Activated CD4-positive, alpha-beta T cell treated with anti-CD3 and anti-CD28 coated beads, Interleukin-2, amount 10 ng/mL, durations not matched to agents 7 days and 5 days (primary cell): ENCODE measurements at regions not wholly inside any gene's neighbourhood (a gene's known extent, or its start where the extent isn't known, plus 50 kb on each side); places are given as distances from the start of the nearest gene placed in this dataset. TPM values are rescaled to one million over a fixed set of nuclear protein-coding genes. Genes with fewer than 3 reads are reported as not detected.

Source experiments
- CTCF ChIA-PET: fragments of 350-600 bp; sonication (Branson Sonifier 250); formaldehyde crosslinking; loops from one replicate; lab custom pipeline; 2021; ENCODE audit warnings: antibody characterized with exemption; lab: Charles Lee
- POLR2A ChIA-PET: fragments of 350-600 bp; sonication (Branson Sonifier 250); formaldehyde crosslinking; loops from one replicate; lab custom pipeline; 2021; ENCODE audit warnings: antibody characterized with exemption; lab: Charles Lee
- DNase-seq: peaks from one replicate; pipeline ENCODE4 v3.0.0-alpha.2; 2020
- H3K27ac Mint-ChIP-seq: one replicate; pipeline ENCODE4 v1.8.0; 2021; ENCODE audit warnings: mild to moderate bottlenecking, moderate library complexity, mixed read lengths
- H3K27me3 Mint-ChIP-seq: one replicate; pipeline ENCODE4 v1.8.0; 2021; ENCODE audit warnings: mixed read lengths
- H3K36me3 Mint-ChIP-seq: one replicate; pipeline ENCODE4 v1.8.0; 2021; ENCODE audit warnings: low read depth, mixed read lengths
- H3K4me1 Mint-ChIP-seq: one replicate; pipeline ENCODE4 v1.8.0; 2021; ENCODE audit warnings: mixed read lengths
- H3K4me3 Mint-ChIP-seq: one replicate; pipeline ENCODE4 v1.8.0; 2021; ENCODE audit warnings: mild to moderate bottlenecking, moderate library complexity, mixed read lengths
- H3K9me3 Mint-ChIP-seq: one replicate; pipeline ENCODE4 v1.8.0; 2021; ENCODE audit warnings: mixed read lengths
- microRNA-seq: library from miRNA; unstranded; fragments of <30 nt; microRNA quantifications from one replicate; pipeline ENCODE4 v1.2.0, GENCODE V29; 2021; ENCODE audit warnings: borderline microRNAs expressed, borderline replicate concordance

DNA sequence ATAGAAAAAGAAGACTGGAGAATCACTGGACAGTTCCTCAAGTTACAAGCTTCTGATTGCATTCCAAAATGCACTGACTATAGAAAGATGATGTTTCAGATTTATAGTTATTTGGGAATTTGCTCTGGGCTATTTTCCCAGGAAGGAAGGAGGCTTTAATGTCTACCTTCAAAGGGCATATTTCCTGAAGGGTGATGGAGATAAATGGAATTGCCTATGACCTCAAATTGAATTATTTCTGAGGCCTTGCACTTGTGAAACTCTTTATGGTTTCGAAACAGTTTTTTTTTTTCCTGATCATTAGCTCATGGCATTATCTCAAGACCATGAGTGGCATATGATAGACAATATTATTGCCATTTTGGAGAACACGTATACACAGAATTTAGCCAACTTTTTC is 333.9 kb downstream of the METTL15 start:
- ChIA-PET CTCF (no interaction called here), POLR2A (no interaction called here)
- Mint-ChIP-seq H3K27me3 (no peaks in the 10 kb centered on the region), H3K4me3 (no peak overlapping the region), H3K27ac (no peak overlapping the region), H3K36me3 (no peaks in the 10 kb centered on the region), H3K9me3 (no peaks in the 10 kb centered on the region), H3K4me1 (no peaks in the 10 kb centered on the region)
- no peak for DNase-seq

DNA sequence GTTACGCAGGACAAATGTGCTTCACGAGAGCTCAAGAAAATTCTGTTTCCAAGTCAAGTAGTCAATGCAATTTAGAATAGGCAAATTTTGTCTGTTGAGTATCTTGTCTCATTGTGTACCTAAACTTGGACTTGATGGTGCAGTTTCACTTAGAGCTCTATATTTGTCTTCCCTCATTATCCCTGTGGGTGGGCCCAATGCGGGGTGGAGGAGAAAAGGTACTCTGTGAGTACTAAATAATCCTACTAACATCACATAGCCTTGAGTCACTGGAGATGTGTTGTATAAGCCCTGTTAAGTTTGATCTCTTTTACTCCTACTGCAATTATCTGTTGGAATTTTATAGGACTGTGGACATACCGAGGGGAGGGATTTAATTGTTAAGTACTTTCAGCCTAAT is 331.2 kb downstream of the METTL15 start:
- Mint-ChIP-seq H3K4me1 (no peaks in the 10 kb centered on the region), H3K4me3 (no peak overlapping the region), H3K9me3 (no peaks in the 10 kb centered on the region), H3K36me3 (no peaks in the 10 kb centered on the region), H3K27me3 (no peaks in the 10 kb centered on the region), H3K27ac (no peak overlapping the region)
- POLR2A ChIA-PET, result no interaction called here
- CTCF ChIA-PET, result no interaction called here
- DNase-seq, result no peak

GRCh38 chr11:28420099-28420498 is 311.9 kb downstream of the METTL15 start:
- no peaks in the 10 kb centered on the region for H3K4me1 Mint-ChIP-seq
- DNase-seq, result no peak
- ChIA-PET POLR2A (no interaction called here), CTCF (no interaction called here)
- no peak overlapping the region for H3K27ac Mint-ChIP-seq
- H3K4me3 Mint-ChIP-seq, result no peak overlapping the region
- peaks cover 9% of the 10 kb centered on the region for H3K9me3 Mint-ChIP-seq
- no peaks in the 10 kb centered on the region for H3K27me3 Mint-ChIP-seq
- H3K36me3 Mint-ChIP-seq, result no peaks in the 10 kb centered on the region

DNA sequence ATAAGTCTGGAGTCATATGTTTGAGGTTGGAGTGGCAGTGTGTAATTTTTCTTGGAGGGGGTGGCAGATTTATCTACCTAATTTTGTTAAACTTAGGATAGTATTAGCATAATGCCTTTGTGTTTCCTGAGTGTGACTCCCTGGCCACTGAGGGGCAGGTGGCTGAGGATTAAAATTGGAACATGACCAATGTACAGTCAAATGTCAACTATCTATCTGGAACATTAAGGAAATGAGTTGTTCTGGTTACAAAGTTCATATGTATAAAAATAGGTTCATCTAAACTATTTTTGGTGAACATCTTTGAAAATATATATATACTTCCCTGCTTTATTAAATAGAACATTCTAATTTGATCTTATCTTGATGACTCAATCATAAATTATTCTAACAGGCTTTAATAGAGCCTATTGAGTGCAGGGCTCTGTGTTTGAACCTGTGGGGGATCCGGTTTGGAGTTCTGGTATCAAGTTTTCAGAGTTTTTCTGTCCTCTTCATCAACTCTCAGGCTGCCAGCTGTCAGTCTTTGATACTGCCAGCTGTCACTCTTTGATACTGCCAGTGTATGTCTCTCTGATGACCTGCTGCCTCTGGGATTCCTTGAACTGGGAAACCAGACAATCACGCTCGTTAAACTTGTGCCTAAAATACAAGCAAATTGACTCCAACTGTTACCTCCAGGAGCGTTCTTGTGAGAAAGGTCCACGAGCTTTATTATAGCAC is 309.6 kb downstream of the METTL15 start:
- no peak for DNase-seq
- POLR2A ChIA-PET, result no interaction called here

DNA sequence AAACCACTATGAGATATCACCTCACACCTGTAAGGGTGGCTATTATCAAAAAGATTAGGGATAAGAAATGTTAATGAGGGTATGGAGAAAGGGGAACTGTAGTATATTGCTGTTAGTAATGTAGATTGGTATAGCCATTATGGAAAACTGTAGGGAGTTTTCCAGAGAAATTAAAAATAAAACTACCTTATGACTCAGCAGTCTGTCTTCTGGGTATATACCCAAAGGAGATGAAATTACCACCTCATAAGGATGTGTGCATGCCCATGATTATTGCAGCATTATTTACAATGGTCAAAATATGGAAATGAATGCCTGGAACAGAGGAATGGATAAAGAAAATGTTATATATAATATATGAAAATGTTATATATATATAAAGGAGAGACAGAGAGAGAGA is 303.8 kb downstream of the METTL15 start:
- Mint-ChIP-seq H3K9me3 (peaks cover 2% of the 10 kb centered on the region), H3K27ac (no peak overlapping the region), H3K4me3 (no peak overlapping the region), H3K4me1 (no peaks in the 10 kb centered on the region), H3K27me3 (no peaks in the 10 kb centered on the region), H3K36me3 (no peaks in the 10 kb centered on the region)
- ChIA-PET CTCF (no interaction called here), POLR2A (no interaction called here)
- DNase-seq, result no peak

More for the DNA sequence above, 309.6 kb downstream of the METTL15 start:
- Mint-ChIP-seq H3K27me3 (no peaks in the 10 kb centered on the region), H3K36me3 (no peaks in the 10 kb centered on the region), H3K4me1 (no peaks in the 10 kb centered on the region), H3K4me3 (no peak overlapping the region), H3K9me3 (peaks cover 9% of the 10 kb centered on the region), H3K27ac (no peak overlapping the region)
- CTCF ChIA-PET, result no interaction called here

DNA sequence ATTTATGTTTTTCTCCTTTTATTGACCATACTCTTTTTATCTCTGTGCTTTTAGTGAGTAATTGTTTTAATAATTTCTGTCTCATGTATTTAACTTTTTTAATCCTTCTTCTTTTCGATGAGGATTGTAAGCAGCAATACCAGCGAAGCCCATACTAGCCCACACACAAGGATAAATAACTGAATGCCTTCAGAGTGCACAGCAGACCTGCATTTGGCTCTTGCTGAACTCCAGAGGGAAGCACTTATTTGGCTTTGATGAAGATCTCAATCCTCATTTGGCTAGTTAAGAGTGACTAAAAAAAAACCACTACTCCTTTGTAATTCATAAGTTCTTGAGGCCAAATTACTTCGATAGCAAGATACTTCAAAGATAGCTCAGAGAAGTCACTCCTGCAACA is 293.3 kb downstream of the METTL15 start:
- Mint-ChIP-seq H3K4me1 (no peaks in the 10 kb centered on the region), H3K36me3 (no peaks in the 10 kb centered on the region), H3K27me3 (no peaks in the 10 kb centered on the region), H3K27ac (no peak overlapping the region), H3K9me3 (peaks cover 5% of the 10 kb centered on the region), H3K4me3 (no peak overlapping the region)
- ChIA-PET POLR2A (no interaction called here), CTCF (no interaction called here)
- DNase-seq, result no peak

DNA sequence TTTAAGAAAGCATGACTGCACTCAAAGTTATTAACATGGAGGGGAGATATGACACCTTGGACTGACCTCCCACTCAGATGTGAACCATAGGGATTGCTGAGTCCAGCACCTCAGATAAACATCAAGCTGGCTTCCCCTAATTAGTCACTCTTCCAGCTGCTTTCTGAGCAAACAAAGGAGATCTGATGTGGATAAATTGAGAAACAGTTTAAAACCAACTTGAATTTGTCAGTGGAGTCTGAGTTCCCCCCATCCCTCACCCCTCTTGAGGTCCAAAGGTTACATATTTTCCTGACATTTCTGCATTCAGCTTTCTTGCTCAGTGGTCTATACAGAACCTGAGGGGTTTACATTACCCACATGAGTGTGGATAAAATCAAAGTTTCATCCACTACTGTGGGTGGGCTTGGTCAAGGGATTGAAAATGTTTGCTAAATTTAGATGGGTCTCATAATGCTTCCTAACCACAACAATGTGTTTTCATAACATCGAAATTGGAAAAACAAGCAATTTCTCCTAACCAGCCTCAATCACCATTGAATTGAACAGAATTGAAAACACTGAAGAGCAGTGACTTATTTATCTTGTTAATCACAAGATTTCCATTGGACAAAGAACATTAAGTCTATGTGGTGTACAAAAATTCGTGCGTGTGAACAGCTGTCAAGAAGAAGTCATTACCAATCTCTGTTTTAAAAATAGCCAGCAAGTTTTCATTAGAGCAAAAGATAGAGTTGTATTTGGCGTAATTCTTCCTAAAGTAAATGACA is 292.3 kb downstream of the METTL15 start:
- ChIA-PET CTCF (no interaction called here), POLR2A (no interaction called here)
- Mint-ChIP-seq H3K36me3 (no peaks in the 10 kb centered on the region), H3K9me3 (peaks cover 5% of the 10 kb centered on the region), H3K4me1 (no peaks in the 10 kb centered on the region), H3K4me3 (no peak overlapping the region), H3K27ac (no peak overlapping the region), H3K27me3 (no peaks in the 10 kb centered on the region)
- no peak for DNase-seq

- H3K27me3 Mint-ChIP-seq, result no peaks in the 10 kb centered on the region
- H3K36me3 Mint-ChIP-seq, result no peaks in the 10 kb centered on the region
- H3K4me3 Mint-ChIP-seq, result no peak overlapping the region
- DNase-seq, result no peak
- CTCF ChIA-PET, result no interaction called here
- POLR2A ChIA-PET, result no interaction called here
- H3K4me1 Mint-ChIP-seq, result no peaks in the 10 kb centered on the region
- no peak overlapping the region for H3K27ac Mint-ChIP-seq
- peaks cover 2% of the 10 kb centered on the region for H3K9me3 Mint-ChIP-seq
These were observed 285.2 kb downstream of the METTL15 start for GRCh38 chr11:28393348-28393747.

DNA sequence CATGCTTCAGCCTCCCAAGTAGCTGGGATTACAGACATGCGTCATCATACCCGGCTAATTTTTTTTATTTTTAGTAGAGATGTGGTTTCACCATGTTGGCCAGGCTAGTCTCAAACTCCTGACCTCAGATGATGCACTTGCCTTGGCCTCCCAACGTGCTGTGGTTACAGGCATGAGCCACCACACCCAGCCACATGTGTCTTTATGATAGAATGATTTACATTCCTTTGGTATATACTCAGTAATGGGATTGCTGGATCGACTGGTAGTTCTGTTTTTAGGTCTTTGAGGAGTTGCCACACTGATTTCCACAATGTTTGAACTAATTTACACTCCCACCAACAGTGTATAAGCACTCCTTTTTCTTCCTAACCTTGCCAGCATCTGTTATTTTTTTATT is 276.2 kb downstream of the METTL15 start:
- Mint-ChIP-seq H3K27me3 (no peaks in the 10 kb centered on the region), H3K4me3 (no peak overlapping the region), H3K27ac (no peak overlapping the region), H3K36me3 (no peaks in the 10 kb centered on the region), H3K9me3 (peaks cover 5% of the 10 kb centered on the region), H3K4me1 (no peaks in the 10 kb centered on the region)
- no peak for DNase-seq
- ChIA-PET CTCF (no interaction called here), POLR2A (no interaction called here)

- H3K36me3 Mint-ChIP-seq, result no peaks in the 10 kb centered on the region
These were observed 275.3 kb downstream of the METTL15 start for GRCh38 chr11:28383456-28383855.

More at GRCh38 chr11:28383456-28383855, 275.3 kb downstream of the METTL15 start:
- Mint-ChIP-seq H3K9me3 (peaks cover 5% of the 10 kb centered on the region), H3K27ac (no peak overlapping the region), H3K4me1 (no peaks in the 10 kb centered on the region), H3K27me3 (no peaks in the 10 kb centered on the region), H3K4me3 (no peak overlapping the region)
- POLR2A ChIA-PET, result no interaction called here
- CTCF ChIA-PET, result no interaction called here
- DNase-seq, result no peak

Small RNA genes lying in the stretch of these regions (microRNA-seq; reads per million reads assigned to microRNA genes)
- not detected for gene MIR8068
